DOHH2 (cell line): ENCODE measurements at regions not wholly inside any gene's neighbourhood (a gene's known extent, or its start where the extent isn't known, plus 50 kb on each side); places are given as distances from the start of the nearest gene placed in this dataset.

Experiments used
- H3F3A ChIP-seq: fragments of 200-600 bp; sonication (generic), shearing (Covaris generic); 2 replicates; pipeline ENCODE4 v1.6.0; 2016; ENCODE audit warnings: antibody characterized with exemption, mild to moderate bottlenecking; ENCODE audit not compliant: control insufficient read depth, insufficient read depth
- H3K27ac ChIP-seq: fragments of 200-600 bp; sonication (generic); 2 replicates; pipeline ENCODE4 v1.5.1; 2014; ENCODE audit warnings: low read depth, mild to moderate bottlenecking, low read length, moderate library complexity
- H3K27me3 ChIP-seq: fragments of 200-600 bp; sonication (generic); 2 replicates; pipeline ENCODE4 v1.6.1; 2014; ENCODE audit warnings: mild to moderate bottlenecking, low read length, mixed read lengths; ENCODE audit not compliant: control insufficient read depth
- H3K36me3 ChIP-seq: fragments of 200-600 bp; sonication (generic); 2 replicates; pipeline ENCODE4 v1.6.1; 2014; ENCODE audit warnings: mild to moderate bottlenecking, low read length, moderate library complexity, mixed read lengths; ENCODE audit not compliant: control insufficient read depth
- H3K4me1 ChIP-seq: fragments of 200-600 bp; sonication (generic); 2 replicates; pipeline ENCODE4 v1.6.1; 2014; ENCODE audit warnings: mild to moderate bottlenecking, low read length, mixed read lengths; ENCODE audit not compliant: control insufficient read depth
- H3K4me2 ChIP-seq: fragments of 200-600 bp; sonication (generic); 2 replicates; pipeline ENCODE4 v1.6.0; 2014; ENCODE audit warnings: mild to moderate bottlenecking, low read length, moderate library complexity
- H3K4me3 ChIP-seq: fragments of 200-600 bp; sonication (generic); 2 replicates; pipeline ENCODE4 v1.5.1; 2014; ENCODE audit warnings: mild to moderate bottlenecking, low read length, mixed read lengths
- H3K79me2 ChIP-seq: fragments of 200-600 bp; sonication (generic); 2 replicates; pipeline ENCODE4 v1.6.1; 2014; ENCODE audit warnings: mild to moderate bottlenecking, low read length, mixed read lengths; ENCODE audit not compliant: control insufficient read depth
- H3K9me2 ChIP-seq: fragments of 200-600 bp; sonication (generic); replicated peaks from 2 replicates; pipeline ENCODE4 v1.6.1; 2014; ENCODE audit warnings: mild to moderate bottlenecking, low read length, mixed read lengths; ENCODE audit not compliant: control insufficient read depth
- H3K9me3 ChIP-seq: fragments of 200-600 bp; sonication (generic); 2 replicates; pipeline ENCODE4 v1.6.1; 2014; ENCODE audit warnings: antibody characterized with exemption, low read length, mixed read lengths; ENCODE audit not compliant: control insufficient read depth, insufficient read depth
- H4K20me1 ChIP-seq: fragments of 200-600 bp; sonication (generic); 2 replicates; pipeline ENCODE4 v1.6.0; 2014; ENCODE audit warnings: low read depth, mild to moderate bottlenecking, antibody characterized with exemption, low read length, moderate library complexity; ENCODE audit not compliant: control insufficient read depth, insufficient read depth
- CTCF ChIP-seq: fragments of 200-600 bp; sonication (generic); IDR thresholded peaks from one replicate; pipeline ENCODE4 v1.5.1; 2014; ENCODE audit warnings: antibody characterized with exemption, mild to moderate bottlenecking, low read depth, low read length; ENCODE audit not compliant: poor library complexity, severe bottlenecking
- EZH2phosphoT487 ChIP-seq: fragments of 200-600 bp; sonication (generic); IDR thresholded peaks from 2 replicates; pipeline ENCODE4 v1.6.1; 2017; ENCODE audit warnings: borderline replicate concordance, mild to moderate bottlenecking, antibody characterized with exemption, low read length, moderate library complexity, mixed read lengths

GRCh38 chr17:33904476-33904875, 350.6 kb upstream of the CCL2 start:
- Histone ChIP-seq H3F3A (no peaks in the 10 kb centered on the region), H3K9me2 (no peaks in the 10 kb centered on the region), H3K4me3 (no peak overlapping the region), H3K79me2 (no peaks in the 10 kb centered on the region), H3K27ac (no peak overlapping the region), H3K36me3 (no peaks in the 10 kb centered on the region), H3K4me1 (no peaks in the 10 kb centered on the region), H3K9me3 (no peaks in the 10 kb centered on the region), H3K4me2 (no peak overlapping the region), H3K27me3 (no peaks in the 10 kb centered on the region), H4K20me1 (no peaks in the 10 kb centered on the region)
- no peak for TF ChIP-seq CTCF
- no peak for TF ChIP-seq EZH2phosphoT487

GRCh38 chr17:33905338-33905800, 349.7 kb upstream of the CCL2 start:
- Histone ChIP-seq H3K4me1 (no peaks in the 10 kb centered on the region), H3K27ac (no peak overlapping the region), H3F3A (no peaks in the 10 kb centered on the region), H4K20me1 (no peaks in the 10 kb centered on the region), H3K36me3 (no peaks in the 10 kb centered on the region), H3K27me3 (no peaks in the 10 kb centered on the region), H3K9me2 (no peaks in the 10 kb centered on the region), H3K79me2 (no peaks in the 10 kb centered on the region), H3K4me3 (no peak overlapping the region), H3K4me2 (no peak overlapping the region), H3K9me3 (no peaks in the 10 kb centered on the region)
- TF ChIP-seq CTCF, result no peak
- TF ChIP-seq EZH2phosphoT487, result no peak

- H3K27me3 ChIP-seq, result no peaks in the 10 kb centered on the region
- H3K27ac ChIP-seq, result no peak overlapping the region
- no peaks in the 10 kb centered on the region for H3K9me2 ChIP-seq
- no peaks in the 10 kb centered on the region for H3K4me1 ChIP-seq
- H4K20me1 ChIP-seq, result no peaks in the 10 kb centered on the region
- H3K4me3 ChIP-seq, result no peak overlapping the region
- no peaks in the 10 kb centered on the region for H3K9me3 ChIP-seq
- TF ChIP-seq CTCF (no peak), EZH2phosphoT487 (no peak)
- H3K4me2 ChIP-seq, result no peak overlapping the region
- H3K36me3 ChIP-seq, result no peaks in the 10 kb centered on the region
- no peaks in the 10 kb centered on the region for H3F3A ChIP-seq
- no peaks in the 10 kb centered on the region for H3K79me2 ChIP-seq
Observed at GRCh38 chr17:33908363-33909064, 346.6 kb upstream of the CCL2 start.
